ENCODE measurements at regions not wholly inside any gene's neighbourhood (a gene's known extent, or its start where the extent isn't known, plus 50 kb on each side); places are given as distances from the start of the nearest gene placed in this dataset.

DNA sequence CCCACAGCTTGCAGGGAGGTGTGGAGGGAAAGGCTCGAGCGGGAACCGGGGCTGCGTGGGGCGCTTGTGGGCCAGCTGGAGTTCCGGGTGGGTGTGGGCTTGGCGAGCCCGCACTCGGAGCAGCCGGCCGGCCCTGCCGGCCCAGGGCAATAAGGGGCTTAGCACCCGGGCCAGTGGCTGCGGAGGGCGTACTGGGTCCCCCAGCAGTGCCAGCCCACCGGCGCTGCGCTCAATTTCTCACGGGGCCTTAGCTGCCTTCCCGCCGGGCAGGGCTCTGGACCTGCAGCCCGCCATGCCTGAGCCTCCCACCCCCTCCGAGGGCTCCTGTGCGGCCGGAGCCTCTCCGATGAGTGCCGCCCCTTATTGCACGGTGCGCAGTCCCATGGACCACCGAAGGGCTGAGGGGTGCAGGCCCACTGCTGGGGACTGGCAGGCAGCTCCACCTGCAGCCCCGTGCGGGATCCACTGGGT, 1242.2 kb upstream of the EYS start:
- TF ChIP-seq, protein P1, sequence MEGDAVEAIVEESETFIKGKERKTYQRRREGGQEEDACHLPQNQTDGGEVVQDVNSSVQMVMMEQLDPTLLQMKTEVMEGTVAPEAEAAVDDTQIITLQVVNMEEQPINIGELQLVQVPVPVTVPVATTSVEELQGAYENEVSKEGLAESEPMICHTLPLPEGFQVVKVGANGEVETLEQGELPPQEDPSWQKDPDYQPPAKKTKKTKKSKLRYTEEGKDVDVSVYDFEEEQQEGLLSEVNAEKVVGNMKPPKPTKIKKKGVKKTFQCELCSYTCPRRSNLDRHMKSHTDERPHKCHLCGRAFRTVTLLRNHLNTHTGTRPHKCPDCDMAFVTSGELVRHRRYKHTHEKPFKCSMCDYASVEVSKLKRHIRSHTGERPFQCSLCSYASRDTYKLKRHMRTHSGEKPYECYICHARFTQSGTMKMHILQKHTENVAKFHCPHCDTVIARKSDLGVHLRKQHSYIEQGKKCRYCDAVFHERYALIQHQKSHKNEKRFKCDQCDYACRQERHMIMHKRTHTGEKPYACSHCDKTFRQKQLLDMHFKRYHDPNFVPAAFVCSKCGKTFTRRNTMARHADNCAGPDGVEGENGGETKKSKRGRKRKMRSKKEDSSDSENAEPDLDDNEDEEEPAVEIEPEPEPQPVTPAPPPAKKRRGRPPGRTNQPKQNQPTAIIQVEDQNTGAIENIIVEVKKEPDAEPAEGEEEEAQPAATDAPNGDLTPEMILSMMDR (conservative IDR thresholded peaks at IDR 0.05; ENCODE audit: low read depth, low read length), result no peak
- TF ChIP-seq EZH2 (IDR thresholded peaks at IDR 0.05; ENCODE audit: borderline replicate concordance, low read depth, low read length, poor library complexity, severe bottlenecking), result no peak

All from A673 (cell line).